ENCODE measurements at regions not wholly inside any gene's neighbourhood (a gene's known extent, or its start where the extent isn't known, plus 50 kb on each side); places are given as distances from the start of the nearest gene placed in this dataset.

DNA sequence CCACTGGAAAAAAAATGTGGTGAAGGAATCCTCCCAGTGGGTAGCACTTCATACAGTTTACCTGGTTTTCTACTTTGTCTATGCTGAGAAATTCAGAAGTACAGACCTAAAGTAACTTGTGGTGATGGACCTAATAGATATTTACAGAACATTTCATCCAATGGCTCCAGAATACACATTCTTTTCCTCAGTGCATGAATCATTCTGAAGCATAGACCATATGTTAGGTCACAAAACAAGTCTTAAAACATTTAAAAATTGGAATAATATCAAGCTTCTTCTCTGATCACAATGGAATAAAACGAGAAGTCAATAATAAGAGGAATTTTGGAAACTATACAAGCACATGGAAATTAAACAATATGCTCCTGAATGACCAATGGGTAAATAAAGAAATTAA, 450.1 kb upstream of the INTU start:
- WGBS, 5 donors: 46 to 76% (median 57%) methylated on average over 1 of the region's 1 CpG
- H3K4me1 ChIP-seq: no peaks in the 10 kb centered on the region
- DNase-seq: no peak

GRCh38 chr4:127188847-127189246, 443.9 kb upstream of the INTU start:
- no peaks in the 10 kb centered on the region for H3K36me3 ChIP-seq
- TF ChIP-seq, protein P1, sequence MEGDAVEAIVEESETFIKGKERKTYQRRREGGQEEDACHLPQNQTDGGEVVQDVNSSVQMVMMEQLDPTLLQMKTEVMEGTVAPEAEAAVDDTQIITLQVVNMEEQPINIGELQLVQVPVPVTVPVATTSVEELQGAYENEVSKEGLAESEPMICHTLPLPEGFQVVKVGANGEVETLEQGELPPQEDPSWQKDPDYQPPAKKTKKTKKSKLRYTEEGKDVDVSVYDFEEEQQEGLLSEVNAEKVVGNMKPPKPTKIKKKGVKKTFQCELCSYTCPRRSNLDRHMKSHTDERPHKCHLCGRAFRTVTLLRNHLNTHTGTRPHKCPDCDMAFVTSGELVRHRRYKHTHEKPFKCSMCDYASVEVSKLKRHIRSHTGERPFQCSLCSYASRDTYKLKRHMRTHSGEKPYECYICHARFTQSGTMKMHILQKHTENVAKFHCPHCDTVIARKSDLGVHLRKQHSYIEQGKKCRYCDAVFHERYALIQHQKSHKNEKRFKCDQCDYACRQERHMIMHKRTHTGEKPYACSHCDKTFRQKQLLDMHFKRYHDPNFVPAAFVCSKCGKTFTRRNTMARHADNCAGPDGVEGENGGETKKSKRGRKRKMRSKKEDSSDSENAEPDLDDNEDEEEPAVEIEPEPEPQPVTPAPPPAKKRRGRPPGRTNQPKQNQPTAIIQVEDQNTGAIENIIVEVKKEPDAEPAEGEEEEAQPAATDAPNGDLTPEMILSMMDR (IDR thresholded peaks at IDR 0.05 in 8 of 11, conservative IDR thresholded peaks at IDR 0.05 in 3 of 11): peak in 3 of 11 experiments; percentile 13 to 20 (median 18)
- no peak for TF ChIP-seq POLR2AphosphoS5 (IDR thresholded peaks at IDR 0.05)
- DNase-seq: no peak
- intact Hi-C loops (cut with DNase I; ENCODE audit: low total_unique reads): no loop called here
- H3K4me3 ChIP-seq: no peak overlapping the region
- peaks cover 0 to 20% (median 10%) of the 10 kb centered on the region in 8 donors for H3K9me3 ChIP-seq
- no peaks in the 10 kb centered on the region for H3K4me1 ChIP-seq
- no peaks in the 10 kb centered on the region for H3K27me3 ChIP-seq (replicated peaks in 1 of 7)
- H3K27ac ChIP-seq: no peak overlapping the region
- 60 to 90% (median 74%) methylated on average over 1 of the region's 1 CpG for WGBS, 5 donors

More for the DNA sequence above, 450.1 kb upstream of the INTU start:
- no peak overlapping the region for H3K4me3 ChIP-seq
- no peaks in the 10 kb centered on the region for H3K27me3 ChIP-seq (replicated peaks in 1 of 7)
- H3K36me3 ChIP-seq: no peaks in the 10 kb centered on the region
- TF ChIP-seq POLR2AphosphoS5 (IDR thresholded peaks at IDR 0.05) (no peak), POLR2A (IDR thresholded peaks at IDR 0.05) (no peak)
- TF ChIP-seq, protein P1 (IDR thresholded peaks at IDR 0.05 in 8 of 11, conservative IDR thresholded peaks at IDR 0.05 in 3 of 11): no peak
- peaks cover 0 to 28% (median 10%) of the 10 kb centered on the region in 8 donors for H3K9me3 ChIP-seq
- intact Hi-C loops (cut with DNase I; ENCODE audit: low total_unique reads): no loop called here
- H3K27ac ChIP-seq: no peak overlapping the region

DNA sequence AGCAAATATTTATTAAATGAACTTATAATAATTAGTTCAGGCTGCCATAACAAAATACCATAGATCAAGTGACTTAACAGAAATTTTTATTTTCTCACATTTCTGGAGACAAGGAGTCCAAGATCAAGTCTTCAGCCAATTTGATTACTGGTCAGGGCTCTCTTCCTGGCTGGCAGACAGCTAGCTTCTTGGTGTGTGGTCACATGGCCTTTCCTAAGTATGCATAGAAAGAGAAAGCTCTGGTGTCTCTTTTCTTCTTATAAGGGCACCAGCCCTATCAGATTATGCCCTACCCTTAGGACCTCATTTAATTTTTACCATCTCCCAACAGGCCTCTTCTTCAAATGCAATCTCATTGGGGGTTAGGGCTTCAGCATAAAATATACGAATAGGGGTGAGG, 438.5 kb upstream of the INTU start:
- intact Hi-C loops (cut with DNase I; ENCODE audit: low total_unique reads): no loop called here
- no peaks in the 10 kb centered on the region for H3K36me3 ChIP-seq
- no peaks in the 10 kb centered on the region for H3K4me1 ChIP-seq
- TF ChIP-seq, protein P1 (IDR thresholded peaks at IDR 0.05 in 8 of 11, conservative IDR thresholded peaks at IDR 0.05 in 3 of 11): no peak
- TF ChIP-seq POLR2AphosphoS5 (IDR thresholded peaks at IDR 0.05) (no peak), POLR2A (IDR thresholded peaks at IDR 0.05) (no peak)
- no peak for DNase-seq
- H3K9me3 ChIP-seq: peaks cover 0 to 15% (median 6%) of the 10 kb centered on the region in 8 donors
- no peak overlapping the region for H3K27ac ChIP-seq
- H3K4me3 ChIP-seq: no peak overlapping the region
- 83 to 94% (median 86%) methylated on average over 1 of the region's 1 CpG for WGBS, 5 donors
- no peaks in the 10 kb centered on the region for H3K27me3 ChIP-seq (replicated peaks in 1 of 7)

DNA sequence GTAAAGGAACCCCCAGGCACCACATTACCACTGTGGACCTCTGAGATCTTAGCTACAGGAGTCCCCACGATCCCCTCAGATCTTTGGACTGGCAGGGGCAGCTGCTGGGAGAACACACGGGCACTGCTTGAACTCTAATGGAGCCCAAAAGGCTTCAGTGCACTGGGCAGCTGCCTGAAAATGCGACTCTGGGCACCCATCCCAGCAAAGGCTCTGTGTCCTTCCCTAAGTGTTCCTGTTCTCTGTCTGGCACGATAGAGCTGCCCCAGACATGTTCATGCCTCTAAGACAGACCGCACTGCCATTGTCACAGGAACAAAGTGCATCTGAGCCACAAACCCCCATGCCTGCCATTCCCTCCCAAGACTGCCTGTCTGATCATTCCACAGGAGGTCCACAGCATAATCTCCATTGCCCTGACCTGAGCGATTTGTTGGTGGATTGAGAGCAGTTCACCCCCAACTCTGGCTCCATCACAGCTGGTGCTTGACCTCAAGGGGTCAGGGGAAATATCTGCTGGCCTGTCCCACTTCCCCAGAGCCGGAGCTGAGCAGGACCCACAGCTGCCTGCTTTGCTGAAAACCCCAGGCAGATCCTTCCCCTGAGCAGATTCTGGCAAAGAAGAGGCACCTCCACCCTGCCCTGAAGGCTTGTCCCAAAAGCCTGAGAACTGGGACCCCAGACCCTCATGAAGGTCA, 436.0 kb upstream of the INTU start:
- no peak for DNase-seq
- no peaks in the 10 kb centered on the region for H3K4me1 ChIP-seq
- TF ChIP-seq POLR2A (IDR thresholded peaks at IDR 0.05): no peak
- TF ChIP-seq, protein P1 (IDR thresholded peaks at IDR 0.05 in 8 of 11, conservative IDR thresholded peaks at IDR 0.05 in 3 of 11): no peak
- no peak for TF ChIP-seq POLR2AphosphoS5 (IDR thresholded peaks at IDR 0.05)
- no peak overlapping the region for H3K27ac ChIP-seq
- peaks cover 0 to 21% (median 9%) of the 10 kb centered on the region in 8 donors for H3K9me3 ChIP-seq
- intact Hi-C loops (cut with DNase I; ENCODE audit: low total_unique reads): no loop called here
- no peaks in the 10 kb centered on the region for H3K36me3 ChIP-seq
- 13 to 51% (median 31%) methylated on average over 3 to 7 of the region's 7 CpGs for WGBS, 5 donors
- no peaks in the 10 kb centered on the region for H3K27me3 ChIP-seq (replicated peaks in 1 of 7)
- H3K4me3 ChIP-seq: no peak overlapping the region

All from spleen (tissue), 11 donors.